Keratinocyte (primary cell): ENCODE measurements at regions not wholly inside any gene's neighbourhood (a gene's known extent, or its start where the extent isn't known, plus 50 kb on each side); places are given as distances from the start of the nearest gene placed in this dataset.

Experiments used
- DNase-seq: peaks from one replicate; pipeline ENCODE4 v3.0.0-alpha.2; 2011; ENCODE audit warnings: low read depth, missing footprints, low spot score
- FAIRE-seq: peaks from 2 replicates; lab custom pipeline; 2011; peaks lifted over from hg19 to GRCh38; lab: Jason Lieb, UNC
- H2AFZ ChIP-seq: 2 replicates; pipeline ENCODE4 v1.6.0; 2012; ENCODE audit warnings: low read length, control low read depth, inconsistent platforms; ENCODE audit not compliant: control insufficient read depth
- H3K27ac ChIP-seq: 2 replicates; pipeline ENCODE4 v1.5.1; 2011; ENCODE audit warnings: low read length; ENCODE audit not compliant: control insufficient read depth, insufficient read depth
- H3K27me3 ChIP-seq: 3 replicates; pipeline ENCODE4 v1.6.0; 2011; ENCODE audit warnings: low read length; ENCODE audit not compliant: control insufficient read depth, insufficient read depth; ENCODE audit errors: extremely low read depth
- H3K36me3 ChIP-seq, 2 experiments: 2 replicates in 1 of 2; 3 replicates in 1 of 2; pipeline ENCODE4 v1.5.1; 2011; ENCODE audit warnings: low read length in 2 of 2, mild to moderate bottlenecking in 1 of 2; ENCODE audit not compliant: control insufficient read depth in 2 of 2, insufficient read depth in 2 of 2; ENCODE audit errors: extremely low read depth in 1 of 2
- H3K4me1 ChIP-seq: 3 replicates; pipeline ENCODE4 v1.5.1; 2011; ENCODE audit warnings: low read length; ENCODE audit not compliant: control insufficient read depth, insufficient read depth; ENCODE audit errors: extremely low read depth
- H3K4me2 ChIP-seq: 3 replicates; pipeline ENCODE4 v1.6.0; 2011; ENCODE audit warnings: low read depth, low read length; ENCODE audit not compliant: control insufficient read depth, insufficient read depth; ENCODE audit errors: extremely low read depth
- H3K4me3 ChIP-seq, 3 experiments: fragments of 200-600 bp in 1 of 3; sonication (generic) in 1 of 3; 2 replicates in 2 of 3; 3 replicates in 1 of 3; pipeline ENCODE4 v1.5.1; 2011 to 2016; ENCODE audit warnings: low read length in 3 of 3, mild to moderate bottlenecking in 3 of 3, control low read depth in 2 of 3, inconsistent platforms in 1 of 3, low read depth in 1 of 3, mixed read lengths in 1 of 3, mixed run types in 1 of 3, moderate library complexity in 1 of 3; ENCODE audit not compliant: control insufficient read depth in 2 of 3, insufficient read depth in 2 of 3; ENCODE audit errors: extremely low read depth in 1 of 3
- H3K79me2 ChIP-seq: 2 replicates; pipeline ENCODE4 v1.6.0; 2012; ENCODE audit warnings: low read length; ENCODE audit not compliant: control insufficient read depth, insufficient read depth
- H3K9ac ChIP-seq: 3 replicates; pipeline ENCODE4 v1.6.0; 2011; ENCODE audit warnings: low read length; ENCODE audit not compliant: control insufficient read depth, insufficient read depth; ENCODE audit errors: extremely low read depth
- H3K9me1 ChIP-seq: 3 replicates; pipeline ENCODE4 v1.6.0; 2011; ENCODE audit warnings: low read length; ENCODE audit not compliant: control insufficient read depth, insufficient read depth; ENCODE audit errors: extremely low read depth
- H3K9me3 ChIP-seq: 2 replicates; pipeline ENCODE4 v1.5.1; 2012; ENCODE audit warnings: low read depth, low read length; ENCODE audit not compliant: control insufficient read depth
- H4K20me1 ChIP-seq: 3 replicates; pipeline ENCODE4 v1.6.0; 2011; ENCODE audit warnings: low read length; ENCODE audit not compliant: control insufficient read depth, insufficient read depth; ENCODE audit errors: extremely low read depth
- CTCF ChIP-seq, 3 experiments: IDR thresholded peaks in 1 of 3; conservative IDR thresholded peaks in 1 of 3; optimal IDR thresholded peaks in 1 of 3; 2 replicates in 2 of 3; 3 replicates in 1 of 3; pipeline versions ENCODE3 to v1.5.1; 2011; ENCODE audit warnings: low read length in 3 of 3, mild to moderate bottlenecking in 3 of 3, moderate library complexity in 2 of 3, control low read depth in 1 of 3, inconsistent platforms in 1 of 3; ENCODE audit not compliant: insufficient read depth in 2 of 3; ENCODE audit errors: extremely low read depth in 1 of 3
- EZH2 ChIP-seq: IDR thresholded peaks from one replicate; pipeline ENCODE4 v1.6.1; 2012; ENCODE audit warnings: inconsistent platforms, mild to moderate bottlenecking, low read length, moderate library complexity
- dilution Hi-C: fragments of 300-500 bp; cut with MboI; formaldehyde crosslinking; loops from one replicate; pipeline ENCODE4 v1.7.0; 2020; ENCODE audit warnings: low sequenced_read_pairs; ENCODE audit not compliant: extremely low pct_ligation_motif_present

DNA sequence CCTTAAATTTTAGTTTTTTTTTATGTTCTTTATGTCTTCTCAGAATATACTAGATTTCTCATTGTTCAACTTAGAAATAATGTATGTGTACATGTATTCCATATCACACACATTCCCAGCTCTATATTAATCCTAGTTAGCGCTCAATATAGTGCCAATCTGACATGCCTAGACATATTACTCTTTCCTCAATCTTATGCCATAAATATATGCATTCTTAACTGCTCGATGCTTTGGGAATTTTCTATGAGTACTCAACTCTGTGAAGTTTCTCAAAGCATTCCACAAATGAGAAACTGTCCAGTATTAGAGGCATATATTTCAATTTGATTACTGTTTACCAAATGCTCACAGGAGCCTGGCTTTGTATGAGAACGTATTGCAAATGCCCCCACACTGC, 231.2 kb upstream of the VEGFC start:
- DNase-seq (no peak), FAIRE-seq (peak; percentile 84)
- H3K9ac ChIP-seq: no peak overlapping the region
- H3K9me3 ChIP-seq: no peaks in the 10 kb centered on the region
- TF ChIP-seq EZH2: no peak
- TF ChIP-seq CTCF (optimal IDR thresholded peaks at IDR 0.05 in 1 of 3, IDR thresholded peaks at IDR 0.05 in 1 of 3, conservative IDR thresholded peaks at IDR 0.05 in 1 of 3; ENCODE audit: extremely low read depth in 1 of 3, insufficient read depth in 2 of 3, low read length in 3 of 3): no peak
- H3K36me3 ChIP-seq: no peaks in the 10 kb centered on the region
- no peaks in the 10 kb centered on the region for H3K9me1 ChIP-seq
- peaks cover 9% of the 10 kb centered on the region for H3K4me1 ChIP-seq
- no peaks in the 10 kb centered on the region for H3K79me2 ChIP-seq
- peak overlapping the region; percentile 43 for H3K27ac ChIP-seq
- H3K4me2 ChIP-seq: peak overlapping the region; percentile 66
- H4K20me1 ChIP-seq: no peaks in the 10 kb centered on the region
- peak overlapping the region in 1 of 3 experiments; percentile 29 for H3K4me3 ChIP-seq
- no peaks in the 10 kb centered on the region for H3K27me3 ChIP-seq
- dilution Hi-C loops: no loop called here
- peak overlapping the region; percentile 80 for H2AFZ ChIP-seq

GRCh38 chr4:177032341-177032740, 239.6 kb upstream of the VEGFC start:
- Histone ChIP-seq H3K4me2 (no peak overlapping the region), H3K27me3 (no peaks in the 10 kb centered on the region), H4K20me1 (no peaks in the 10 kb centered on the region), H3K4me3 (no peak overlapping the region), H3K27ac (no peak overlapping the region), H3K36me3 (no peaks in the 10 kb centered on the region), H2AFZ (no peak overlapping the region), H3K9me1 (no peaks in the 10 kb centered on the region), H3K9ac (no peak overlapping the region), H3K9me3 (no peaks in the 10 kb centered on the region), H3K4me1 (no peaks in the 10 kb centered on the region), H3K79me2 (no peaks in the 10 kb centered on the region)
- no peak for TF ChIP-seq EZH2
- no peak for DNase-seq
- dilution Hi-C loops: no loop called here
- FAIRE-seq: no peak

- no peaks in the 10 kb centered on the region for H3K27me3 ChIP-seq
- no peak for DNase-seq
- H3K4me3 ChIP-seq: no peak overlapping the region
- no peaks in the 10 kb centered on the region for H3K36me3 ChIP-seq
- TF ChIP-seq EZH2 (no peak), CTCF (optimal IDR thresholded peaks at IDR 0.05 in 1 of 3, IDR thresholded peaks at IDR 0.05 in 1 of 3, conservative IDR thresholded peaks at IDR 0.05 in 1 of 3; ENCODE audit: extremely low read depth in 1 of 3, insufficient read depth in 2 of 3, low read length in 3 of 3) (peak in 1 of 3 experiments; percentile 10)
- H3K9me1 ChIP-seq: no peaks in the 10 kb centered on the region
- H3K79me2 ChIP-seq: no peaks in the 10 kb centered on the region
- no peak overlapping the region for H3K27ac ChIP-seq
- no peak for FAIRE-seq
- no peak overlapping the region for H2AFZ ChIP-seq
- H3K4me2 ChIP-seq: no peak overlapping the region
- H3K4me1 ChIP-seq: no peaks in the 10 kb centered on the region
- no peaks in the 10 kb centered on the region for H3K9me3 ChIP-seq
- dilution Hi-C loops: no loop called here
- H3K9ac ChIP-seq: no peak overlapping the region
- H4K20me1 ChIP-seq: no peaks in the 10 kb centered on the region
Measured at GRCh38 chr4:177033135-177033534, 240.4 kb upstream of the VEGFC start.
